LNCaP clone FGC (cell line): ENCODE measurements at regions not wholly inside any gene's neighbourhood (a gene's known extent, or its start where the extent isn't known, plus 50 kb on each side); places are given as distances from the start of the nearest gene placed in this dataset.

Experiments
- DNase-seq: peaks from one replicate; pipeline ENCODE4 v3.0.0-alpha.2; 2011; ENCODE audit warnings: low read depth
- H3K4me3 ChIP-seq: 2 replicates; pipeline ENCODE4 v1.5.1; 2011; ENCODE audit warnings: mild to moderate bottlenecking, low read depth, low read length, control low read depth
- TF ChIP-seq, protein P1 (sequence below): IDR thresholded peaks from 2 replicates; pipeline ENCODE4 v1.5.1; 2012; ENCODE audit warnings: mild to moderate bottlenecking; ENCODE audit not compliant: control insufficient read depth, insufficient read depth; ENCODE audit errors: extremely low read depth

DNA sequence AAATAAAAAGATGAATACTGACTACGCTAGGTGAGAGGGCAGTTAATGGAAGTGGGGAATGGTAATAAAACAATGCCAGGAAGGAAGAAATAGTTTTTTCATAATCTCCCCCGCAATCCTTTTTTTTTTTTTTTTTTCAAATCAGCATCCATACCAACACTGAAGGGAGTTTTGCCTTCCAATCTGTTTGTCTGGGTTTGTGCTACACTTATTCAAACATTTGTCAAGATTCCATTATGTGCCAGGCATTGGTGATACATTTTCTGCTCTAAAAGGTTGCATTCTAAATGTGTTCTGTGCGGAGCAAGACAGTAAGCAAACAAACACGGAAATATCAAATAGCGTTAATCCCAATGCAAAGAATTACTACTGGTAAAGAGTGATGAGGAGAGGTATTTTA, 437.9 kb upstream of the BOD1L1 start:
- DNase-seq = no peak
- no peak overlapping the region for H3K4me3 ChIP-seq
- TF ChIP-seq, protein P1, sequence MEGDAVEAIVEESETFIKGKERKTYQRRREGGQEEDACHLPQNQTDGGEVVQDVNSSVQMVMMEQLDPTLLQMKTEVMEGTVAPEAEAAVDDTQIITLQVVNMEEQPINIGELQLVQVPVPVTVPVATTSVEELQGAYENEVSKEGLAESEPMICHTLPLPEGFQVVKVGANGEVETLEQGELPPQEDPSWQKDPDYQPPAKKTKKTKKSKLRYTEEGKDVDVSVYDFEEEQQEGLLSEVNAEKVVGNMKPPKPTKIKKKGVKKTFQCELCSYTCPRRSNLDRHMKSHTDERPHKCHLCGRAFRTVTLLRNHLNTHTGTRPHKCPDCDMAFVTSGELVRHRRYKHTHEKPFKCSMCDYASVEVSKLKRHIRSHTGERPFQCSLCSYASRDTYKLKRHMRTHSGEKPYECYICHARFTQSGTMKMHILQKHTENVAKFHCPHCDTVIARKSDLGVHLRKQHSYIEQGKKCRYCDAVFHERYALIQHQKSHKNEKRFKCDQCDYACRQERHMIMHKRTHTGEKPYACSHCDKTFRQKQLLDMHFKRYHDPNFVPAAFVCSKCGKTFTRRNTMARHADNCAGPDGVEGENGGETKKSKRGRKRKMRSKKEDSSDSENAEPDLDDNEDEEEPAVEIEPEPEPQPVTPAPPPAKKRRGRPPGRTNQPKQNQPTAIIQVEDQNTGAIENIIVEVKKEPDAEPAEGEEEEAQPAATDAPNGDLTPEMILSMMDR = no peak

DNA sequence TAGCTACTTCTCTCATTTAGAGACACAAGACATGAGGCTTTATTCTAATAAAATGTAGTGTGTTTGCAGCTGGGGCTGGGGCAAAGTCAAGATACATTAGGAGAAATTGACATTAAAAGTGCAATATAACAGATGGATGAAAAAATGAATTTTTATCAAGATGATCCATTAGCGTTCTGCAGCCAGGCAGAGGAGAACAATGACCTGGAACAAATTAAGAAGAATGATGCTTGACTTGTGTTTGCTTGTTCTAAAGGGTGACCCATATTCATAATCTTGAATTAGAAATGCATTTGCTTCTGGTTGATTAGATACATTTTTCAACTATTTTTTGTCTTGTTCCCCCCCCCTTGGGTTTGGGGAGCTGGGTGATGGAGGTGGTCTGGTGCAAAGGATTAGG, 439.5 kb upstream of the BOD1L1 start:
- TF ChIP-seq, protein P1 = no peak
- DNase-seq = no peak
- H3K4me3 ChIP-seq = no peak overlapping the region

DNA sequence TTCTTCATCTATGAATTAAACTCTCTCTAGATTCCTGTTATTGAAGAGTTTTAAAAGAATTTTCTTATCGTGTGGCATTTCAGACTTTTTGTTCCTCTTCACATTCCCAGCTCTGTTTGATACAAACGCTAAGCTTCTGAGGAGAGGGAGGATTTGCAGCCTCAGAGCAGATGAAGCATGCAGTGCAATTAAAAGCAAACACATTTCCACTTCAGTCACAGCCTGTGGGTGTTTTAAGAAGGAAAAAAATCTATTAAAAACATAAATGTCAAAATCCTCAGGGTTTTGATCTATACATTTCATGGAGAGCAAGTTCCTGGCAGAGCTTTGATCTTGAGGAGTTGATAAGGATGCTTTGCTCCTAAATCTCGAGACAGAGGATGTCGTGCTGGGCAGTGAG, 442.4 kb upstream of the BOD1L1 start:
- no peak overlapping the region for H3K4me3 ChIP-seq
- no peak for DNase-seq
- TF ChIP-seq, protein P1 = no peak

GRCh38 chr4:14070289-14070880, 442.9 kb upstream of the BOD1L1 start:
- no peak overlapping the region for H3K4me3 ChIP-seq
- TF ChIP-seq, protein P1 = no peak
- DNase-seq = no peak

DNA sequence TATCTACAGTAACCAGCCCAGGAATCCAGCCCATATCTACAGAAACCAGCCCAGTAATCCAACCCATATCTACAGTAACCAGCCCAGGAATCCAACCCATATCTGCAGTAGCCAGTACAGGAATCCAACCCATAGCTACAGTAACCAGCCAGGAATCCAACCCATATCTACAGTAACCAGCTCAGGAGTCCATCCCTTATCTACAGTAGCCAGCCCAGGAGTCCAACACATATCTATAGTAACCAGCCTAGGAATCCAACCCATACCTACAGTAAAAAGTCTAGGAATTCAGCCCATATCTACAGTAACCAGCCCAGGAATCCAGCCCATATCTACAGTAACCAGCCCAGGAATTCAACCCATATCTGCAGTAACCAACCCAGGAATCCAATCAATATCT, 445.0 kb upstream of the BOD1L1 start:
- no peak for DNase-seq
- H3K4me3 ChIP-seq = no peak overlapping the region
- TF ChIP-seq, protein P1 = no peak

- TF ChIP-seq, protein P1 = no peak
These were observed 449.3 kb upstream of the BOD1L1 start for GRCh38 chr4:14076776-14077175.

DNA sequence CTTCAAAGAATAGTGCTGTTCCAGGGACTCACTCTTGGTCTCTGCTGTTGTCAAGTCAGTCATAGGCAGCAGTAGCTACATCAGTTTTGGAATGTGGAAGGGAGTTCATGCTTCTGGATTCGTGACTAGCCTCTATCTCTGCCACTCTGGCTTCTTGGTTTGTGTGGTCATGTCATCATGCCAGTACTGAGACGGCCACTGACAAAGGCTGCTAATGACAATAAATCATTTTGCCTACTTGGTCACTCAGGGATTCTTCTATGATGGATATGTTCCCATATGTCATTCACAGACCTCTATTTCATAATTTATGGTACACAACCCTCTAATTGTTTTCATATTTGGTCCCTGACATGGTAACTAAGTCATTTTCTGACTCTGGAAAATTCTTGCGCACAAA, 450.8 kb upstream of the BOD1L1 start:
- DNase-seq = no peak
- TF ChIP-seq, protein P1 = no peak
- no peak overlapping the region for H3K4me3 ChIP-seq

More at GRCh38 chr4:14076776-14077175, 449.3 kb upstream of the BOD1L1 start:
- H3K4me3 ChIP-seq = no peak overlapping the region
- DNase-seq = no peak
